ENCODE measurements at regions not wholly inside any gene's neighbourhood (a gene's known extent, or its start where the extent isn't known, plus 50 kb on each side); places are given as distances from the start of the nearest gene placed in this dataset.

DNA sequence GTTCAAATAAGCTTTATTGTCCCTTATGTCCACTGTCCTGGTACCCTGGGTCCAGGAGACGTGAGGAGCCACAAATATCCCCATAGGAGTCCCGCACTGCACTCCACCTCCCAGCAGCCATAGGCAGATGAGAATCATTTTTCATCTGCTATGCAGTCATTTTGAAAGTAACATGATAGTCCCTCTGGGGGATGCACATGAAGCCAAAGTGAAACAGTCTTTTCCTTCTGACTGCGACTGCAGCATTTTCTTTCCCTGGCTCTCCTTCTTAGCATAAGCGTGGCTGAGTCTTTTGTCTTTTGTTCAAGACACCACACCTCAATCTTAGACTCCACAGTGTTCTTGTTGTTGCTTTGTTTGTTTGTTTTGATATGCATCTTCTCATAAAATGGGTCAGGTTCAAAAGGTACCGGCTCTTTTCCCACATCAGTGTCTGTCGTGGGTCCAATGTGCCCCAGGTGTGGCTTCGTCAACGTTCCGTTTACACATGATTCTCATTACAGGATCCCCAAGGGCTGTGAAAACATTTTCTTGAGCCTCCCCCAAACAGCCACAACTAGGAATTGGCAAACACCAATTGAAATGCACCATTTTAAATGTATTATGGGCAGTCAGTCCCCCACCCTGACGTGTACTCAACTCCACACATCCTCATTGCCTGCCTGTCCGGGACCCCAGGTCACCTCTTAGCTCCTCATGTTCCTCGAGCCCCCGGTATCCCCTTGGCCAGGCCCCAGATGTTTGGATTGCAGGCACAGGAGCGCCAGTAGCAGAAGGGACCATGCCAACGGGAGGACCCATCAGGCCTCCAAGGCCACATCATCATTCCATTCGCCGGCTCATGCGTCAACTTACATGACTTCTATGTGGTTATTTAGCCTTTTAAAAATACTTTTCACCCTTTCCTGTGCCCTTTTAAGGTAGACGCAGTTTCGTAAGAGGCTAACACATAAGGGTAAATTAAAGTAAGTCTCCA is 237.8 kb upstream of the DAPK1 start:
- intact Hi-C loops (cut with DNase I), result no loop called here
- no peak for DNase-seq (ENCODE audit: low spot score)

DNA sequence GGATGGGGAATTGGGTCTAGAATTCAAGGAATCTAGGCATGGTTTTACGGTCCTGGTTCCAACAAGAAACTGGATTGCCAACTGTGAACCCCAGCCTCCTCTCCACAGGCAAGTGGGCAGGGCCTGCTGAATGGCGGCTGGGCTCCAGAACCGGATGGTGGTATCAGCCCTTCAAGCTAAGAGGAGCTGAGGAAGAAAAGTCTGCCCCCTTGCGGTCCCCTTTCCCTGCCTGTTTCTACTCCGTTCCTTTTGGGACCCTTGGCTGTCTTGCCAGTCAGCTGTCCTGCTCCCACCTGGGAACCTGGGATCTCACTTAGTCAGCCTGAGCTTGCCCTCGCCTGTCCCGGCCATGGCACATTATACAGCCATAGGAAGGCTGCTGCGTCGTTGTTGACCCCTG is 234.4 kb upstream of the DAPK1 start:
- DNase-seq (ENCODE audit: low spot score), result no peak
- intact Hi-C loops (cut with DNase I), result no loop called here

DNA sequence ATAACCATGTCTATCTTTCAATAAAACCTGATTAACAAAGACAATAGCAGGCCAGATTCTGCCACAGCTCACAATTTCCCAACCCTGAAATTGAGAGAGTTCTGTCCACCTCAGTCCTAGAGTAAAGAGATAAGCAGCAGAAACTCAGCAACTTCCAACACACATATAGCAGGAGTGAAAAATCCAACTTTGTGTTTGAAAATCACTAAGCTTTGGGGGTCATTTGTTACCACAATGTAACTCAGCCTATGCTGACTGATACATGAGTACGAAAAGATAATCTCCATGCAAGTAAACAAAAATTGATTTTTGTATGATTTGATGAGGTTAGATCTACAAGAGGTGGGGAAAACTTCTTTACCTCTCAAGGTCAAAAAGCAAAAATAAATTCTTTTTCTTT is 231.0 kb upstream of the DAPK1 start:
- intact Hi-C loops (cut with DNase I), result loop anchor here (5.0 kb wide), 1 partner anchor 119 kb away; no protein-coding TSS in a partner anchor
- DNase-seq (ENCODE audit: low spot score), result no peak

DNA sequence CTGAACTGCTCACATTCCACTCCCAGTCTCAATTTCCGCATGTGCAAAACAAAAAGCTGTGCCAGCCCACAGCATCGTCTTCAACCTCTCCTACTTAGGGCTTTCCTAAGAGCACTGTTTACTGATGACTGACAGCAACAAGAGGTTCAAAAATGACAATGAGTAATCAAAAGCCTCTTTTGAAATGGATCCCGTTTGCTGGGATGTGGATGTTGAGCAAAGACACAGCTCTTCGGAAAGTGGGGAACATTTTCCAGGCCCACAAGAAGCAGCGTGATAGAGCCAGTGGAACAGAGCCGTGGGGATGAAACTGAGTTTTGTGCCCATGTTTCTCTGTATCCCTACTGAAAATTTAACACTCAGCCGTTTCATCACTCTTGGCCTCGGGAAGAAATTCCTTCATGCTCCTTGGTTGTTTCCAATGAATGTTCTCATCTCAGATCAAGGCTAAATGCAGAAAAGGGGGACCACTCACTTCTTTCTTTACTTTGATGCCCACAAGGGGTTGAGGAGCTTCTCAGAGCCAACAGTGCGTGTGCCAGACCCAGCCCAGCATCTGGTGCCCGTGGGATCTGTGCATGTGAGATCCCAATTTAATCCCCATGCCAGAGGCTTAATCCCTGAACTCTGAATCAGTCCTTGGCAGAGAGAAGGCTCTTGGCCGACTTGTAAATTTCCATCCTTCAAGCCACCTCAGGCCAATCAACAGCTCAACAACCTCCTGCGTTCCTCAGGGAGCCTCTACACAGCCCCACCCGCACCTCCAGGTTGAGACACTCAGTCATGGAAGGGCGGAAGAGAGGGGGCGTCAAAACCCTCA is 230.2 kb upstream of the DAPK1 start:
- intact Hi-C loops (cut with DNase I), result loop anchor here (5.0 kb wide), 1 partner anchor 120 kb away; no protein-coding TSS in a partner anchor
- no peak for DNase-seq (ENCODE audit: low spot score)

DNA sequence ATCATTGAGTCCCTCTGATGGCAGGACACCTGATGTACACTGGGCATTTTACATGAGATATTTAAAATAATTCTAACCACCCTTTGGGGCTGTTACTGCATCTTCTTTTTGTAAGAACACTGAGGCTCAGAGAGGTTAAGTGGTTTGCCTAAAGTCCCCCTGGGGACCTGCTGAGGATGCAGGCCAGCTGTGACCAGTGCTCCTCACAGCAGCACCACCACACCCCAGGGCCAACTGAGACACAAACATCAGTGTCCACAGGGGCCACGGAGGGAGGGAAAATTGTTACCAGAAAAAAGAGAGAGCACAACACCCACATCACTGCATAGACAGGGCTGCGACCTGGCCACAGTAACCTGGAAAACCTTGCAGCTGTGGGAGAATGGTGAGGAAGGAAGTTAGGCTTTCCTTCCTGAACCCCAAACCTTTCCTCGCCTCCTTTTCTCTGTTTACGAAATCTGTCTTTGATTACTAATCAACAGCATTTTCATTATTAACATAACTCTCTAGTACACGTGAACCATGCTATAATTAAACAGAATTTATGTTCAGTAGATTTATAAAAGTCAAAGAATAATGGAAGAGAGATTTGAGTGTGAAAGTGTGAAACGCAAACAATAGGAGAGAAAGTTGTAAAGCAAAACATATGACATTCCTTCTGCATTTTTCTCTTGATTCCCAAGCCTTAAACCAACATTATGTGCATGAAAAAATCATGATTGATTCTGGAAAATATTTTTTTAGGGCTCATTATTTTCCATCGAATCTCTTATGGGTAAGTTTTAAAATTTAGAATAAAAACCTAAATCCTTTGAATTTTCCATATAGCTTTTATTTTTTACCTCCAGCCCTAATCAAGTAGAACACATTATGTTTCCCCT is 228.1 kb upstream of the DAPK1 start:
- no peak for DNase-seq (ENCODE audit: low spot score)
- intact Hi-C loops (cut with DNase I), result loop anchor here (5.0 kb wide), 1 partner anchor 122 kb away; no protein-coding TSS in a partner anchor

DNA sequence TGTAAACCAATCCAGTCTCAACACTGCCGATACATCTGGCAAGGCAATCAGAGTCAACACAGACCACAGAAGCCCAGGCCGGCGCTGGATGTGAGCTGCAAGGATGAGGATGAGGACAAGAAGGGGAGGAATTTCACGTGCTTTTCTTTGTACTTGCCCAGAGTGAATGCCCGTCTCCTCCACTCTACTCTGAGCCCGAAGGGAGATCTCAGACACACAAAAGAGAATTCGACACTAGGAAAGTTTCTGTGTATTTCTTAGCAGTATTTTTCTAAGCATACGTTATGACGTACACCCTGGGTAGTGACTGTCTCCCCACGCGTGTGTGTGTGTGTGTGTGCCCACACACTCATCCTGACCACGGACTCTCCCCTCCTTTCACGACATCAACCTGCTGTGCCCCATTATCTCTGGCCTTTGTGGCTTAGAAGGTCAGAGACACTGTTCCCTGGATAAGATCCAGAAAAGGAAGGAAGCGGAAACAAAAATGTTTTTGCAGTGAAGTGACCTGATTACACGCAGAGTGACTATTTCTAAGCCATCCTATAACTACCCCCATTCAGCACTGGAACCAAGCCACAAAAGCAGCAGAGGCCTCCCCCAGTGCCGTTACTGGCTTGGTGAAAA is 227.3 kb upstream of the DAPK1 start:
- no peak for DNase-seq (ENCODE audit: low spot score)
- intact Hi-C loops (cut with DNase I), result no loop called here

DNA sequence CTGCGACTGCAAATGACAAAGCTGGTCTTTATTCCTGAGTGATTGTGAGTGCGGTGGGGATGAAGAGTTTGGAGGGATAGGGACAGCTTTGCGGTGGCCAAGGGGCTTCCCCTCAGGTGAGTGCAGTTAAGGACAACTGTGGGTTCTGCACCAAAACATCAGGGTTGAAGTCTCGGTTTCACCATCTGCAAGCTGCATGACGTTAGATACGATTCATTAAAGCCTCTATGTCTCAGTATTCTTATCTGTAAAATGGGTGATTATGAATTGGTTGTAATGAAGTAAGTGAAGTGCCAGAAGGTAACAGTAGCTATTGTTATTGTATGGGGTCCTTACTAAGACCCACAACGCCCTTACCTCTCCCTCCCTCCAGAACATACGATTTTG is 226.8 kb upstream of the DAPK1 start:
- no peak for DNase-seq (ENCODE audit: low spot score)
- intact Hi-C loops (cut with DNase I), result no loop called here

DNA sequence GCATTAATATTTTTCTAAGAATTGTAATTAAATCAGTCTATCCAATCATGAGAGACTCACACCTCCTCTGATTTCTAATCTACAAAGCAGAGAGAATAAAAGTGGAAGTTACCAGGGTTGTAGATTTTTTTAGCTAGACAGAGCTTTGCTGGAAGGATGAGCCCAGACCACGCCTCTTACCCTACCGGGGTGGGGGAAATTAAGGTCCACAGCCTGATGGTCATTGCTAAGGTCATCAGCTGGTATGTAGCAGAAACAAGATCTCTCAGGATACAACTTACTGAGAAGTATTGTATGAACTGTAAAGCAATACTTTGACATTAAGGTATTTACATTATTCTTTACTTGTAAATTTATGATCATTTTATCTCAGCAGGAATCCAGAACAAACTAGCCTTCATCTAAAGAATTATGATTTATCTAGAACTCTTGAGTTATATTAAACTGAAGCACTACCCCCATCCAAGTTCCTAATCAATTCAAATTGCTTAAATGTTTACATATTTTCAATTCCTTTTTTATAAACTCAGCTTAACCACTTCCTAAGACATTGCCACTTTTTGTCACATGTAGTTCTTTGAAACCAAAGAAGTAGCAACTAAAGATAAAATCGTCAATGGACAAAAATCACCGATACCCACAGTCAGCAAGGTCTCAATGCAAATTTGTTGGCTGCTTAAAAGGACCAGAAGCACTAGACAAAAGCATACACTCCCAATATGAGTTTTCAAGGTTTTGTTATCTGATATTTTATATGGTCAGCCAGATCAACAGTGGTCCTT is 225.8 kb upstream of the DAPK1 start:
- DNase-seq (ENCODE audit: low spot score), result no peak
- intact Hi-C loops (cut with DNase I), result no loop called here

DNA sequence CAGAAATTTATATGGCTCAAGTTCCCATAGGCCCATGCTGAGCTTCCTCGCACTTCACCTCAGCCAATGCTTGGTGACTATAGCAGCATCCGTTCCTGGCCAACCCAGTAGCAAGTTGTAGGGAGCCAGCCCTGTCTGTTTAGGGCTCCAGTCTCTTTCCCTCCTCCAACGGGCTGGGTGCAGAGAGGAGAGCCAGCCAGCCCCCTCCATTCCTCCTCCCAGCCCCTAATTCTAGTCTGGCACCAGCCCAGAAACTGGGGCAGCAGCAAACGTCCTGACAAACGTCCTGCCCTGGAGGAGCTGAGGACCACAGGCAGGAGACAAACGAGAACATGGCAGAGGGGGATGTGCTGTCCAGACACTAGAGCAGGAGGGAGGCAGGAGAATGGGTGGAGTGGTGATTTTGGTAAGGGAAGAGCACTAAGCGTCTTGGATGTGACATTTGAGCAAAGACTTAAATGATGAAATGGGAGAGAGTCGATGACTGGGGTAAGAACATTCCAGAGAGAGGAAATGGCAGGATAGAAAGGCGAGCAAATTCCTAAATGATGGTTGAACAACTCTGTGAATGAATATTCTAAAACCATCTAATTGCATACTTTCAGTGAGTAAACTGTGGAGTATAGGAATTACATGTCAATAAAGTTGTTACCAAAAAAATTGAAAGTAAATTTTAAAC is 222.5 kb upstream of the DAPK1 start:
- intact Hi-C loops (cut with DNase I), result no loop called here
- DNase-seq (ENCODE audit: low spot score), result no peak

DNA sequence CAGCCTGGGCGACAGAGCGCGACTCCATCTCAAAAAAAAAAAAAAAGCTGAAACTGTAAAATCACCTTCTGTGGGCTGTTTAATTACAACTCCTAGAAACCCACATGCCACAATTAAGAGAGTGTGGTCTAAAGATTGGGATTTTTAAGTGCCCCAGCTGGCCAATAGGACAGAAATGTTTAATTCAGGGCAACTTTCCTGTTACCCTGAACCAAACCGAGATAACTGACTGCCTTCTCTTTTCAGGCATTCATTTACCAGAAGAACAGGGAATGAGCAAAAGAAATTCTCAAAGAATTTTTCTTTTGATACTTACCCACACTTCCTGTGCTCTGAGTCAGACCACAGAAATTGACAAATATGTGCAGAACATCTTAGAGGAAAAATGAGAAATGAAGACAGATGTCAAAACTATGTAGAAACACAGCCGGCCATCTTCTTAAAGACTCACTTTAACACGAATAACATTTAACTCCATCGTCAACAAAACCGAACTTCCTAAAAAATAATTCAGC is 221.3 kb upstream of the DAPK1 start:
- no peak for DNase-seq (ENCODE audit: low spot score)
- intact Hi-C loops (cut with DNase I), result no loop called here

DNA sequence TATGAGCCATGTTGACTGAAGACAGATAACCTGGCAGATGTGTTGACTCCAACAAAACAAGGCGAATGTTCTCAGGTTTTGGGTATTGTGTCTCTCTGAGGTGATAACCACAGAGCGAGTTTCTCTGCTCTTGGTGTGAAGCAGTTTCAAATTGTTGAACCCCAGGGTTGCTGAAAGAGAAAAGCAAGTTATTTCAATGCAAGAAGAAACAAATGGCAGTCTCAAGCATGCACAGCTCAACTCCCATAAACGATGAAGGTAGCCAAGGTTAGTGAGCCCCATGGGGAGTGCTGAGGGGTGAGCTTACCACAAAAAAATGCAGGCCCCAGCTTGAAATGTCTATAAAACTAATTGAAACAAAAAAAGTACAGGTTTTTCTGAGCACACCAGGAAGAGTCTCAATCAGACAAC is 220.8 kb upstream of the DAPK1 start:
- intact Hi-C loops (cut with DNase I), result no loop called here
- no peak for DNase-seq (ENCODE audit: low spot score)

DNA sequence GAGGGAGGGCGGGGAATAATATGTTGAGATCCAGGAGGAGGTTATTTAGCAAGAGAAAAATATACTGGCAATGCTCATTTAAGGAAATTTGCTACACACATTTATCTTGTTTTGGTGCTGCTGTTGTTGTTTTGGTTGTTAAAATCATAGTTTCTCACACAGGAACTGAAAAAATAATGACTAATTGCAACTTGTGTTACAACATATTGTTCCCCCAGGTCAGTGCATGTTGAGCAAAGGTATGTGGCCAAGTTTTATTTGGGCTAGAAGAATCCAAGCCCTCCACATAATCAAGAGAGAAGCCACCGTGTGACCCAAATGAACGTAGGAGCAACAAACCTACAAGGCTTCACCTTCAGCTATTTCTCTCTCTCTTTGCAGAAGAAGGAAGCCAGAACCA is 220.3 kb upstream of the DAPK1 start:
- intact Hi-C loops (cut with DNase I), result no loop called here

DNA sequence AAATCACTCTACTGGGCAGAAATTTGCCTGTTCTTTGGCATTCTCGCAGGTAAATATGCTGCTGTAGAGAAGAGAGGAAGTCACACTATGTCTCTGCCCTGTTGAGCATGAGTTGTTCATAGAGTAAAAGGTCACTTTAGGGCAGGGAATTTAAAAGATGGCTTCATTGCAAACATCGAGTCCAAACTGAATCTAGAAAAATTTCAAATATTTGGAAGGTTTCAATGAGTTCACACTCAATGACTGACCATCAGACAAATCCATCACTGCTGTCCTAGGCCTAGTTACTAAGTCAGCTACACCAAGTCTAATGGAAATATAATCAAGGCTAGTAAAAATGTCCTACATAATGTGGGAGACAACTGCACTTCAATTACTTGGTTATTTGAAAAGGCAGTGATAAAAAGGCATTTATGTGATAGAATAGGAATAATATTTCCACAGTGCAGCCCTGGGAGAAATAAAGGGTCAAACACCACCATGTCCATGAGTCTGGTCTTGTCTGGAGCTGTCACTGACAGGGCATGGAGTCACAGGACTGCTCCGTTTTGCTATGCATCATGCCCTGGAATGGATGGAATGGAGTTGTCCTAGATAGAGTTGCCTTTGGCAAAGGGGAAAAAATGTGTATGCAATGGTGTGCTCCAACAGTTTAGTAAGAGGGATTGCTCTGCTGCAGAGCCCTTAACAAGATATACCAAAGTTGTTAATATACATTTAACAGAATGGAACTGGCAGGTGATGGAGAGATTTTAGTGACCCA is 218.5 kb upstream of the DAPK1 start:
- intact Hi-C loops (cut with DNase I), result no loop called here
- no peak for DNase-seq (ENCODE audit: low spot score)

More for the DNA sequence above, 220.3 kb upstream of the DAPK1 start:
- DNase-seq (ENCODE audit: low spot score), result no peak

DNA sequence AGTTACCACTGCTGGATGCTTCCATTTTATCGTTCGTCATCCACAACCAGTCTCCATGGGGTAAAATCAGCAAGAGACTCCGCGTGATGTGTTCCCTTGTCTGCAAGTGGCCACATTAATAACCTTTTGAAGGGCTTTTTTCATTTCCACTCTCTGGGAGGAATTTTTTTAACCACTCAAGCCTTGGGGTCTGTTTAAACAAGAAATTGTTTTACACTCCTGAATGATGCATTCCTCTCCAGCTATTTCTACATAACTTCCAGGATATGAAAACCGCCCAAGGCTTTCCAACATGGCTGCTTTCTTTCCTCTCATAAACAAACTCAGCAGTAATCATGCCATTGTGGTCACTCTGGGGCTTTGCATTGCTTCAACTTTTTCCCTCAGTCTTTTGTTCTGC is 217.2 kb upstream of the DAPK1 start:
- no peak for DNase-seq (ENCODE audit: low spot score)
- intact Hi-C loops (cut with DNase I), result no loop called here

DNA sequence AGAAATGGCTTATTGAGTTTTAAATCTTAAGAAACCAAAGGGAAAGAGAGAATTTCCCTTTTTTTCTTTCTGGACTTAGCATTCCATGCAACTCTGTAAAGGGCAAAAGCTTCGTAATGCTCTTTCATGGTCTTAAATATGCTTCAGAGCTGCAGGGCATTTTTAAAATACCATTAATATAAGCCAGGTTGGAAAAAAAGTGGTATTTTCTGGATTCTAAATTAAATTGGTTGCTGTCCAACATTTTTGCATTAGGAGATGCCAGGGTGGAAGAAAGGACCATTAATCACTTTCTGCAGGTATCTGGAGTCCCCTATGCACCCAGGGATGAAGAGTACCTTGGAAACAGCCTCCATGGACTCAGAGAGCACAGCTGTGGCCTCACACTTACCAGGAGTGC is 215.1 kb upstream of the DAPK1 start:
- intact Hi-C loops (cut with DNase I), result no loop called here
- no peak for DNase-seq (ENCODE audit: low spot score)

DNA sequence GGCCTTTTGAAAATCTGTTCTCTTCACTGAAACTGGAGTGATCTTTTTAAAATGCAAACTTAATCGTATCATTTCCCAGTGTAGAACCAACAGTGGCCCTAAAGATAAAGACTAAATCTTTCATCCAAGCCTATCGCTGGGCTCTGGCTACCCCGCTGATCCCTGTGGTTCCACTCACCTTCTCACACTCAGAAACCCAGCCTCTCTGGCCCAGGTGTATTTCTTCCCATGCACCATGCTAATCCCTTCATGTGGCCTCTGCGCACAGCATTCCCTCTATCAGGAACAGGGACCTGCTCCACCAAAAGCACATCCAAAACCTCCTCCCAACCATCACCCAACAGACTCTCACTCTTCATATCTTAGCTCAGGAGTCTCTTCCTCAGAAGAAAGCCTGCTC is 214.1 kb upstream of the DAPK1 start:
- DNase-seq (ENCODE audit: low spot score), result no peak
- intact Hi-C loops (cut with DNase I), result no loop called here
